Muscle of leg (tissue), 3 donors: ENCODE measurements at regions not wholly inside any gene's neighbourhood (a gene's known extent, or its start where the extent isn't known, plus 50 kb on each side); places are given as distances from the start of the nearest gene placed in this dataset.
"Not testable (repeated sequence)": the region's sequence is repeated elsewhere in the genome, so short reads cannot be mapped to it uniquely, and the experiment has no call there.

Source experiments
- DNase-seq: peaks from one replicate; pipeline ENCODE4 v3.0.0; 2013
- H3K27ac ChIP-seq: one replicate; pipeline ENCODE4 v1.5.1; 2013; ENCODE audit warnings: mild to moderate bottlenecking, low read length, control low read depth
- H3K27me3 ChIP-seq: one replicate; pipeline ENCODE4 v1.6.1; 2013; ENCODE audit warnings: low read length; ENCODE audit not compliant: control insufficient read depth, insufficient read depth
- H3K36me3 ChIP-seq: one replicate; pipeline ENCODE4 v1.6.1; 2013; ENCODE audit warnings: low read length; ENCODE audit not compliant: control insufficient read depth, insufficient read depth
- H3K4me1 ChIP-seq: one replicate; pipeline ENCODE4 v1.6.1; 2013; ENCODE audit warnings: low read length; ENCODE audit not compliant: control insufficient read depth, insufficient read depth
- H3K4me3 ChIP-seq: one replicate; pipeline ENCODE4 v1.5.1; 2013; ENCODE audit warnings: low read length, control low read depth
- H3K9me3 ChIP-seq: replicated peaks from 2 replicates; pipeline ENCODE4 v1.6.1; 2013; ENCODE audit warnings: low read depth, low read length; ENCODE audit not compliant: control insufficient read depth
- WGBS: methylation state at CpG from one replicate; pipeline ENCODE4 v1.1.5; 2013; ENCODE audit warnings: missing lambda C conversion rate; ENCODE audit not compliant: insufficient coverage; 5-methylcytosine and 5-hydroxymethylcytosine counted together

GRCh38 chr13:81382246-81382645 is 1041.3 kb upstream of the SPRY2 start:
- no peaks in the 10 kb centered on the region for H3K9me3 ChIP-seq
- DNase-seq: no peak
- no CpG with 5 or more reads among the region's 1 CpG for WGBS
- no peak overlapping the region for H3K4me3 ChIP-seq
- H3K4me1 ChIP-seq: no peaks in the 10 kb centered on the region
- no peaks in the 10 kb centered on the region for H3K27me3 ChIP-seq
- no peaks in the 10 kb centered on the region for H3K36me3 ChIP-seq
- no peak overlapping the region for H3K27ac ChIP-seq

- Histone ChIP-seq H3K4me3 (no peak overlapping the region), H3K36me3 (no peaks in the 10 kb centered on the region), H3K27me3 (no peaks in the 10 kb centered on the region), H3K9me3 (no peaks in the 10 kb centered on the region), H3K4me1 (no peaks in the 10 kb centered on the region), H3K27ac (no peak overlapping the region)
- WGBS: no CpG with 5 or more reads among the region's 1 CpG
- no peak for DNase-seq
Observed at GRCh38 chr13:81381560-81381959, 1040.6 kb upstream of the SPRY2 start.

- Histone ChIP-seq H3K36me3 (no peaks in the 10 kb centered on the region), H3K4me1 (no peaks in the 10 kb centered on the region), H3K4me3 (no peak overlapping the region), H3K9me3 (no peaks in the 10 kb centered on the region), H3K27me3 (no peaks in the 10 kb centered on the region), H3K27ac (no peak overlapping the region)
- DNase-seq: no peak
Observed at GRCh38 chr13:81379183-81379582, 1038.3 kb upstream of the SPRY2 start.

- no peak for DNase-seq
- Histone ChIP-seq H3K9me3 (no peaks in the 10 kb centered on the region), H3K27ac (no peak overlapping the region), H3K27me3 (no peaks in the 10 kb centered on the region), H3K4me1 (no peaks in the 10 kb centered on the region), H3K36me3 (no peaks in the 10 kb centered on the region), H3K4me3 (no peak overlapping the region)
- WGBS: no CpG with 5 or more reads among the region's 1 CpG
Observed at GRCh38 chr13:81377921-81378320, 1037.0 kb upstream of the SPRY2 start.

- Histone ChIP-seq H3K27ac (no peak overlapping the region), H3K9me3 (no peaks in the 10 kb centered on the region), H3K4me1 (no peaks in the 10 kb centered on the region), H3K27me3 (no peaks in the 10 kb centered on the region), H3K36me3 (no peaks in the 10 kb centered on the region), H3K4me3 (no peak overlapping the region)
- no peak for DNase-seq
- WGBS: 40% methylated on average over 1 of the region's 1 CpG
Observed at GRCh38 chr13:81375709-81376108, 1034.8 kb upstream of the SPRY2 start.

GRCh38 chr13:81362711-81363110 is 1021.8 kb upstream of the SPRY2 start:
- H3K36me3 ChIP-seq, H3K4me1 ChIP-seq, H3K27ac ChIP-seq, H3K9me3 ChIP-seq, H3K27me3 ChIP-seq, DNase-seq, H3K4me3 ChIP-seq: not testable (repeated sequence)
- WGBS: 83% methylated on average over 2 of the region's 2 CpGs

- Histone ChIP-seq H3K27ac (no peak overlapping the region), H3K4me3 (no peak overlapping the region), H3K9me3 (no peaks in the 10 kb centered on the region), H3K36me3 (no peaks in the 10 kb centered on the region), H3K27me3 (no peaks in the 10 kb centered on the region), H3K4me1 (no peaks in the 10 kb centered on the region)
- DNase-seq: no peak
- WGBS: no CpG with 5 or more reads among the region's 1 CpG
Observed at GRCh38 chr13:81350056-81350455, 1009.1 kb upstream of the SPRY2 start.

- not testable (repeated sequence) for H3K4me3 ChIP-seq, H3K4me1 ChIP-seq, H3K27ac ChIP-seq, H3K36me3 ChIP-seq, DNase-seq, H3K27me3 ChIP-seq, H3K9me3 ChIP-seq
- WGBS: 95% methylated on average over 35 of the region's 36 CpGs
Observed at GRCh38 chr13:81340118-81341069, 999.5 kb upstream of the SPRY2 start.

GRCh38 chr13:81339666-81340065 is 998.7 kb upstream of the SPRY2 start:
- H3K4me1 ChIP-seq, H3K9me3 ChIP-seq, H3K27ac ChIP-seq, H3K36me3 ChIP-seq, H3K4me3 ChIP-seq, H3K27me3 ChIP-seq, DNase-seq: not testable (repeated sequence)
- 93% methylated on average over 9 of the region's 14 CpGs for WGBS

GRCh38 chr13:81334481-81334880 is 993.6 kb upstream of the SPRY2 start:
- Histone ChIP-seq H3K9me3 (no peaks in the 10 kb centered on the region), H3K27ac (no peak overlapping the region), H3K36me3 (no peaks in the 10 kb centered on the region), H3K4me3 (no peak overlapping the region), H3K27me3 (no peaks in the 10 kb centered on the region), H3K4me1 (no peaks in the 10 kb centered on the region)
- DNase-seq: no peak
- WGBS: 100% methylated on average over 1 of the region's 4 CpGs

- H3K4me1 ChIP-seq: no peaks in the 10 kb centered on the region
- no peaks in the 10 kb centered on the region for H3K36me3 ChIP-seq
- WGBS: no CpG with 5 or more reads among the region's 1 CpG
- no peak for DNase-seq
- H3K27ac ChIP-seq: no peak overlapping the region
- H3K4me3 ChIP-seq: no peak overlapping the region
- no peaks in the 10 kb centered on the region for H3K27me3 ChIP-seq
- no peaks in the 10 kb centered on the region for H3K9me3 ChIP-seq
Observed at GRCh38 chr13:81326913-81327312, 986.0 kb upstream of the SPRY2 start.
